ENCODE measurements at regions not wholly inside any gene's neighbourhood (a gene's known extent, or its start where the extent isn't known, plus 50 kb on each side); places are given as distances from the start of the nearest gene placed in this dataset.

DNA sequence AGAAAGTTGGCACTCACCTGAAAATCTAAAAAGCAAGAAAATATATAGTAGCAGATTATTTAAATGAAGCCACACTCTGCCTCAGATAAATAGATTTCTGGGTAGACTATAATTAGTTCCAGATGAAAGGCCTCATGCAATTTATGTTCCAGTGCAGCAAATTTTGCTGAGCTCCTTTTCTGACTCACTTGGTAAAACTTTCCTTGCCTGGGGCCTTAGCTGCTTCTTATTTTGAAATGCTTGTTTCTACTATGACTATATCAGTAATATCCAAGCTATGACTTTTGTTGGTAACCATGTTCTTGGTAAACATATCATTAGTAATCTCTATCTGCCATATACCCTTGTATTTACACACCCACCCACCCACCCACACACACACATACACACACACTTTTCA is 961.8 kb downstream of the SH3BGRL start:
- TF ChIP-seq EZH2 (optimal IDR thresholded peaks at IDR 0.05; ENCODE audit: low read depth, low read length) (no peak), CTCF (IDR thresholded peaks at IDR 0.05; ENCODE audit: low read length) (no peak)
- Histone ChIP-seq H3K79me2 (ENCODE audit: low read length) (no peaks in the 10 kb centered on the region), H3K27me3 (replicated peaks; ENCODE audit: insufficient read depth, low read length) (no peaks in the 10 kb centered on the region), H3K4me1 (ENCODE audit: low read length) (no peaks in the 10 kb centered on the region), H3K4me3 (ENCODE audit: low read length) (no peak overlapping the region), H3K9me3 (replicated peaks; ENCODE audit: insufficient read depth, low read length) (no peaks in the 10 kb centered on the region), H2AFZ (ENCODE audit: low read length) (no peak overlapping the region), H3K9ac (ENCODE audit: low read length) (no peak overlapping the region), H3K36me3 (replicated peaks; ENCODE audit: insufficient read depth, low read length) (no peaks in the 10 kb centered on the region), H3K4me2 (ENCODE audit: low read depth, low read length) (no peak overlapping the region), H3K27ac (ENCODE audit: low read length) (no peak overlapping the region), H3K9me2 (replicated peaks; ENCODE audit: insufficient read depth, low read length) (no peaks in the 10 kb centered on the region), H3F3A (ENCODE audit: insufficient read depth, low read length) (no peaks in the 10 kb centered on the region), H4K20me1 (ENCODE audit: insufficient read depth, low read length) (no peaks in the 10 kb centered on the region)
- no peak for DNase-seq

DNA sequence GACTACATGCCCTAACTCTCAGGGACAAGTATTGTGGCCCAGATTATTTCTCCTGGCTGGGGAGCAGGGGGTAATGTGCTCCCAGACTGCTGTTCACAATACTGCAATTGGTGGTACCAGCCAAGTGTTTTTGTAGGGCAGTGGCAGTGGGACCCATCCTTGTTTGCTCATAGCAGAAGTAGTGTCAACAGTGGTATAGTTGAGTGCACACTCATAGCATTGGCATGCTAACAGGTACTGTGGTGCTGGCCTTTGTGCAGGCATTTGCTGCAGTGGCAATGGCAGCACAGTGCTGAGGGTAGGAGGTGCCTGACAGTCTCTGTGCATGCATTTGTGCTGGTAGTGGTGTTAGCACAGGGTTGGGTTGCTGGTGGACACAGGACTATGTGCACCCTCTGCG is 995.0 kb downstream of the SH3BGRL start:
- Histone ChIP-seq H3K79me2 (ENCODE audit: low read length) (no peaks in the 10 kb centered on the region), H3K4me2 (ENCODE audit: low read depth, low read length) (no peak overlapping the region), H3K4me3 (ENCODE audit: low read length) (no peak overlapping the region), H3K9me2 (replicated peaks; ENCODE audit: insufficient read depth, low read length) (no peaks in the 10 kb centered on the region), H3K9ac (ENCODE audit: low read length) (no peak overlapping the region), H3K4me1 (ENCODE audit: low read length) (no peaks in the 10 kb centered on the region), H3K9me3 (replicated peaks; ENCODE audit: insufficient read depth, low read length) (no peaks in the 10 kb centered on the region), H3K27me3 (replicated peaks; ENCODE audit: insufficient read depth, low read length) (no peaks in the 10 kb centered on the region), H4K20me1 (ENCODE audit: insufficient read depth, low read length) (no peaks in the 10 kb centered on the region), H3K27ac (ENCODE audit: low read length) (no peak overlapping the region), H3F3A (ENCODE audit: insufficient read depth, low read length) (no peaks in the 10 kb centered on the region), H2AFZ (ENCODE audit: low read length) (no peak overlapping the region), H3K36me3 (replicated peaks; ENCODE audit: insufficient read depth, low read length) (no peaks in the 10 kb centered on the region)
- no peak for TF ChIP-seq CTCF (IDR thresholded peaks at IDR 0.05; ENCODE audit: low read length)
- TF ChIP-seq EZH2phosphoT487 (IDR thresholded peaks at IDR 0.05; ENCODE audit: low read length): no peak
- TF ChIP-seq EZH2 (optimal IDR thresholded peaks at IDR 0.05; ENCODE audit: low read depth, low read length): no peak
- no peak for DNase-seq

DNA sequence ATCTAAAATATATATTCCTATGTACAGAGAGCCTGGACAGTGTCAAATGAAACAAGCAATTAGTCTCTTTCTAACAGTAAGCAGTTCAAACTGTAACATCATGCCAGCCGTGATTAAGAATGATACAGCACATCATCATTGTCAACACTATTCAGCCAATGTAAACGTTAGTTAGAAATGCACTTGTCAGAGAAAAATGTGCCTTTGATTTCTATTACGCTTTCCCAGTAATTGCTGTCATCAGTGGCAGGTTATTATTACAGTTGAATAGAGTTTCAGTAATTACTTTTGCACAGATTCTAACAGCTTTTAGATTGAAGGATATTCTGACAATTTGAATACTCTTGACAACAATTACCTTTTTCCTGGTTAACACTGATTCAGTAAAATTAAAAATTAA is 1007.1 kb downstream of the SH3BGRL start:
- Histone ChIP-seq H3K9me2 (replicated peaks; ENCODE audit: insufficient read depth, low read length) (no peaks in the 10 kb centered on the region), H3K9ac (ENCODE audit: low read length) (no peak overlapping the region), H3K4me2 (ENCODE audit: low read depth, low read length) (no peak overlapping the region), H3K36me3 (replicated peaks; ENCODE audit: insufficient read depth, low read length) (no peaks in the 10 kb centered on the region), H3K79me2 (ENCODE audit: low read length) (no peaks in the 10 kb centered on the region), H3K4me1 (ENCODE audit: low read length) (no peaks in the 10 kb centered on the region), H3K4me3 (ENCODE audit: low read length) (no peak overlapping the region), H3K27ac (ENCODE audit: low read length) (no peak overlapping the region), H3K27me3 (replicated peaks; ENCODE audit: insufficient read depth, low read length) (no peaks in the 10 kb centered on the region), H3F3A (ENCODE audit: insufficient read depth, low read length) (no peaks in the 10 kb centered on the region), H4K20me1 (ENCODE audit: insufficient read depth, low read length) (no peaks in the 10 kb centered on the region), H2AFZ (ENCODE audit: low read length) (no peak overlapping the region), H3K9me3 (replicated peaks; ENCODE audit: insufficient read depth, low read length) (no peaks in the 10 kb centered on the region)
- TF ChIP-seq CTCF (IDR thresholded peaks at IDR 0.05; ENCODE audit: low read length) (no peak), EZH2phosphoT487 (IDR thresholded peaks at IDR 0.05; ENCODE audit: low read length) (no peak), EZH2 (optimal IDR thresholded peaks at IDR 0.05; ENCODE audit: low read depth, low read length) (no peak)
- DNase-seq: no peak

Measured in MM.1S (cell line).